HepG2 (cell line): ENCODE measurements at regions not wholly inside any gene's neighbourhood (a gene's known extent, or its start where the extent isn't known, plus 50 kb on each side); places are given as distances from the start of the nearest gene placed in this dataset.

Experiments used
- ATAC-seq: fragments of 200-7000 bp; cut with Tn5 transposase; 3 replicates; pipeline ENCODE4 v1.9.1; 2020; ENCODE audit warnings: mild to moderate bottlenecking, moderate library complexity
- BruUV-seq: library from RNA; stranded (reverse); fragments of 400-500 nt; replicated peaks from 2 replicates; lab custom pipeline; 2021; lab: Mats Ljungman, UMichigan
- CTCF ChIA-PET: fragments of 300-600 bp; formaldehyde crosslinking; extraction: SDS; loops from one replicate; lab custom pipeline; 2021; ENCODE audit warnings: low total read pairs, inconsistent platforms, low intra/inter-chr PET ratio; lab: Yijun Ruan, JAX
- POLR2A ChIA-PET: fragments of 350-600 bp; sonication (Branson Sonifier 250); formaldehyde crosslinking; loops from one replicate; lab custom pipeline; 2020; ENCODE audit warnings: antibody characterized with exemption, inconsistent platforms; lab: Yijun Ruan, JAX
- DNase-seq: peaks from one replicate; pipeline ENCODE4 v3.0.0-alpha.2; 2015; ENCODE audit warnings: low spot score
- FAIRE-seq: peaks from 3 replicates; lab custom pipeline; 2011; peaks lifted over from hg19 to GRCh38; lab: Jason Lieb, UNC
- H2AFZ ChIP-seq: one replicate; pipeline ENCODE4 v1.6.1; 2011; ENCODE audit warnings: low read length, inconsistent platforms
- H3K27ac ChIP-seq: fragments of 300-600 bp; 3 replicates; pipeline ENCODE4 v1.8.0; 2011; ENCODE audit warnings: mixed run types, mild to moderate bottlenecking, mixed read lengths, low read length, inconsistent platforms; ENCODE audit not compliant: insufficient read depth; ENCODE audit errors: extremely low read length
- H3K27me3 ChIP-seq, 2 experiments: fragments of 200-600 bp in 1 of 2; 2 replicates in 1 of 2; 3 replicates in 1 of 2; pipeline versions ENCODE4 v1.6.0 to v1.8.0; 2011; ENCODE audit warnings: low read length in 2 of 2, mild to moderate bottlenecking in 2 of 2, moderate library complexity in 2 of 2, inconsistent platforms in 1 of 2; ENCODE audit not compliant: insufficient read depth in 2 of 2, control insufficient read depth in 1 of 2
- H3K36me3 ChIP-seq, 2 experiments: fragments of 200-600 bp in 1 of 2; replicated peaks in 1 of 2; 2 replicates in 1 of 2; 3 replicates in 1 of 2; pipeline versions ENCODE4 v1.5.1 to v1.8.0; 2011; ENCODE audit warnings: low read length in 2 of 2, inconsistent platforms in 1 of 2; ENCODE audit not compliant: insufficient read depth in 2 of 2, control insufficient read depth in 1 of 2
- H3K4me1 ChIP-seq: 2 replicates; pipeline ENCODE4 v1.5.1; 2012; ENCODE audit warnings: low read length, inconsistent platforms; ENCODE audit not compliant: insufficient read depth
- H3K4me2 ChIP-seq: 2 replicates; pipeline ENCODE4 v1.6.0; 2011; ENCODE audit warnings: low read depth, low read length, inconsistent platforms
- H3K4me3 ChIP-seq, 3 experiments: fragments of 200-600 bp in 1 of 3; sonication (generic), shearing (Covaris generic) in 1 of 3; replicated peaks in 1 of 3; 2 replicates each; pipeline ENCODE4 v1.5.1; 2011 to 2016; ENCODE audit warnings: low read length in 3 of 3, inconsistent platforms in 2 of 3, low read depth in 2 of 3, mild to moderate bottlenecking in 2 of 3, control low read depth in 1 of 3, mixed read lengths in 1 of 3; ENCODE audit not compliant: insufficient read depth in 1 of 3
- H3K79me2 ChIP-seq: one replicate; pipeline ENCODE4 v1.6.1; 2011; ENCODE audit warnings: low read length, inconsistent platforms; ENCODE audit not compliant: insufficient read depth
- H3K9ac ChIP-seq: 2 replicates; pipeline ENCODE4 v1.6.0; 2011; ENCODE audit warnings: mild to moderate bottlenecking, low read depth, low read length, inconsistent platforms; ENCODE audit not compliant: insufficient read depth
- H3K9me3 ChIP-seq: 2 replicates; pipeline ENCODE4 v1.5.1; 2012; ENCODE audit warnings: mild to moderate bottlenecking, low read length
- H4K20me1 ChIP-seq: 2 replicates; pipeline ENCODE4 v1.6.0; 2011; ENCODE audit warnings: inconsistent platforms, mild to moderate bottlenecking, low read length, moderate library complexity; ENCODE audit not compliant: insufficient read depth
- AGO1 ChIP-seq: fragments of 200-400 bp; formaldehyde crosslinking; IDR thresholded peaks from 2 replicates; pipeline ENCODE4 v1.6.1; 2017; ENCODE audit warnings: mild to moderate bottlenecking, low read depth, low read length, moderate library complexity; ENCODE audit not compliant: poor library complexity, severe bottlenecking
- BATF2 ChIP-seq: sonication (generic); formaldehyde crosslinking; IDR thresholded peaks from 2 replicates; pipeline ENCODE4 v1.8.0; 2022; ENCODE audit warnings: mild to moderate bottlenecking, missing genetic modification reagents, moderate library complexity
- BCLAF1 ChIP-seq: fragments of 450-650 bp; IDR thresholded peaks from 2 replicates; pipeline ENCODE4 v1.6.1; 2017; ENCODE audit warnings: mild to moderate bottlenecking
- HMGXB4 ChIP-seq, 2 experiments: sonication (generic) in 1 of 2; formaldehyde crosslinking in 1 of 2; IDR thresholded peaks; 2 replicates each; pipeline versions ENCODE4 v1.4.0 to v1.6.1; 2018 to 2020; ENCODE audit warnings: missing genetic modification reagents in 2 of 2, borderline replicate concordance in 1 of 2, low read depth in 1 of 2, mild to moderate bottlenecking in 1 of 2, missing biosample characterization in 1 of 2
- KLF12 ChIP-seq: sonication (generic); formaldehyde crosslinking; IDR thresholded peaks from 2 replicates; pipeline ENCODE4 v1.4.0; 2020; ENCODE audit warnings: missing genetic modification reagents, borderline replicate concordance
- KMT2A ChIP-seq: sonication (generic); formaldehyde crosslinking; IDR thresholded peaks from 2 replicates; pipeline ENCODE4 v1.4.0; 2020; ENCODE audit warnings: missing genetic modification reagents
- MTF1 ChIP-seq: sonication (generic); formaldehyde crosslinking; IDR thresholded peaks from 2 replicates; pipeline ENCODE4 v1.5.0; 2020; ENCODE audit warnings: missing genetic modification reagents
- RARA ChIP-seq: IDR thresholded peaks from 2 replicates; pipeline ENCODE4 v1.6.1; 2016; ENCODE audit warnings: missing genetic modification reagents, missing compliant biosample characterization
- RFX1 ChIP-seq: fragments of 450-650 bp; IDR thresholded peaks from 2 replicates; pipeline ENCODE4 v1.6.1; 2017
- TBX2 ChIP-seq: sonication (generic); formaldehyde crosslinking; IDR thresholded peaks from 2 replicates; pipeline ENCODE4 v1.5.0; 2020; ENCODE audit warnings: missing genetic modification reagents, mild to moderate bottlenecking, borderline replicate concordance
- YY1 ChIP-seq: IDR thresholded peaks from 2 replicates; pipeline ENCODE4 v1.6.1; 2011; ENCODE audit warnings: low read length, low read depth, moderate library complexity, mild to moderate bottlenecking; ENCODE audit not compliant: insufficient read depth, insufficient replicate concordance
- ZNF441 ChIP-seq: sonication (generic); formaldehyde crosslinking; IDR thresholded peaks from 2 replicates; pipeline ENCODE4 v1.7.0; 2021; ENCODE audit warnings: missing genetic modification reagents, borderline replicate concordance
- ZNF451 ChIP-seq: sonication (generic); formaldehyde crosslinking; IDR thresholded peaks from 2 replicates; pipeline ENCODE4 v1.5.0; 2020; ENCODE audit warnings: mild to moderate bottlenecking, missing genetic modification reagents
- ZNF550 ChIP-seq: sonication (generic); formaldehyde crosslinking; IDR thresholded peaks from 2 replicates; pipeline ENCODE4 v1.4.0; 2020; ENCODE audit warnings: mild to moderate bottlenecking, missing genetic modification reagents, borderline replicate concordance
- ZNF740 ChIP-seq: sonication (generic); formaldehyde crosslinking; IDR thresholded peaks from 2 replicates; pipeline ENCODE4 v1.4.0; 2020; ENCODE audit warnings: missing genetic modification reagents
- ZSCAN12 ChIP-seq: sonication (generic); formaldehyde crosslinking; IDR thresholded peaks from 2 replicates; pipeline ENCODE4 v1.9.0; 2021; ENCODE audit warnings: mild to moderate bottlenecking, missing genetic modification reagents
- ZSCAN9 ChIP-seq: IDR thresholded peaks from 2 replicates; pipeline ENCODE4 v1.6.1; 2016; ENCODE audit warnings: borderline replicate concordance
- WGBS: methylation state at CpG from one replicate; pipeline ENCODE4 v1.1.6; 2017; ENCODE audit warnings: low lambda C conversion rate; 5-methylcytosine and 5-hydroxymethylcytosine counted together
- in situ Hi-C: cut with HindIII; loops from 2 replicates; pipeline ENCODE4 v1.10.0; 2017; ENCODE audit warnings: low pct_unique_long_range_greater_than_20kb; ENCODE audit not compliant: extremely low pct_ligation_motif_present
- intact Hi-C: fragments of 100-400 bp; cut with micrococcal nuclease; formaldehyde crosslinking; loops from one replicate; pipeline ENCODE4 v1.10.0; 2022; ENCODE audit not compliant: unreplicated experiment

GRCh38 chrX:137427816-137428215 lies 138.1 kb upstream of the ZIC3 start:
- WGBS, result 0% methylated on average over 4 of the region's 18 CpGs
- no peaks in the 10 kb centered on the region for H3K36me3 ChIP-seq
- no peak overlapping the region for H3K4me3 ChIP-seq
- no peaks in the 10 kb centered on the region for H3K4me1 ChIP-seq
- no peaks in the 10 kb centered on the region for H4K20me1 ChIP-seq
- in situ Hi-C loops, result no loop called here
- TF ChIP-seq RFX1 (no peak), YY1 (no peak), AGO1 (no peak), HMGXB4 (CRISPR knock-in tag; IDR thresholded peaks at IDR 0.05; ENCODE audit: borderline replicate concordance in 1 of 2, low read depth in 1 of 2) (no peak), ZSCAN12 (CRISPR knock-in tag) (no peak), ZNF441 (CRISPR knock-in tag) (no peak), KLF12 (no peak), BATF2 (no peak), ZSCAN9 (CRISPR knock-in tag) (no peak), KMT2A (no peak), ZNF740 (CRISPR knock-in tag) (no peak), MTF1 (no peak), ZNF451 (CRISPR knock-in tag) (no peak), ZNF550 (CRISPR knock-in tag) (no peak), BCLAF1 (no peak), TBX2 (CRISPR knock-in tag) (no peak), RARA (CRISPR knock-in tag) (no peak)
- H3K79me2 ChIP-seq, result no peaks in the 10 kb centered on the region
- peaks cover 0 to 10% of the 10 kb centered on the region in 2 experiments; a peak in 2 of 5 replicates for H3K27me3 ChIP-seq
- intact Hi-C loops, result no loop called here
- no peak overlapping the region for H2AFZ ChIP-seq
- no peak for DNase-seq
- BruUV-seq, result no TSS peak
- CTCF ChIA-PET, result no interaction called here
- no peak overlapping the region for H3K9ac ChIP-seq
- POLR2A ChIA-PET, result no interaction called here
- H3K27ac ChIP-seq, result no peak overlapping the region
- ATAC-seq, result no peak
- FAIRE-seq, result no peak
- H3K9me3 ChIP-seq, result no peaks in the 10 kb centered on the region
- no peak overlapping the region for H3K4me2 ChIP-seq
